HG03460 (cell line): ENCODE measurements at regions not wholly inside any gene's neighbourhood (a gene's known extent, or its start where the extent isn't known, plus 50 kb on each side); places are given as distances from the start of the nearest gene placed in this dataset.

Source experiments
- ATAC-seq: cut with Tn5 transposase; IDR thresholded peaks from one replicate; pipeline ENCODE4 v1.9.1; 2021; ENCODE audit not compliant: unreplicated experiment

GRCh38 chr18:39976771-39977170 lies 1978.3 kb upstream of the PIK3C3 start:
- ATAC-seq: no peak

- ATAC-seq: no peak
These were observed 1982.5 kb upstream of the PIK3C3 start for GRCh38 chr18:39972521-39972920.

GRCh38 chr18:39969803-39970494 lies 1985.1 kb upstream of the PIK3C3 start:
- ATAC-seq: no peak

GRCh38 chr18:39966275-39966674 lies 1988.8 kb upstream of the PIK3C3 start:
- ATAC-seq: no peak

- no peak for ATAC-seq
These were observed 1992.5 kb upstream of the PIK3C3 start for GRCh38 chr18:39962546-39962945.

GRCh38 chr18:39960550-39960949 lies 1994.5 kb upstream of the PIK3C3 start:
- ATAC-seq: no peak

GRCh38 chr18:39959839-39960238 lies 1995.2 kb upstream of the PIK3C3 start:
- ATAC-seq: no peak

GRCh38 chr18:39958876-39959275 lies 1996.2 kb upstream of the PIK3C3 start:
- no peak for ATAC-seq

- no peak for ATAC-seq
These were observed 2002.2 kb upstream of the PIK3C3 start for GRCh38 chr18:39952816-39953215.

- ATAC-seq: no peak
These were observed 2003.8 kb upstream of the PIK3C3 start for GRCh38 chr18:39951142-39951720.

- no peak for ATAC-seq
These were observed 2008.4 kb upstream of the PIK3C3 start for GRCh38 chr18:39946623-39947061.

GRCh38 chr18:39945076-39945475 lies 2010.0 kb upstream of the PIK3C3 start:
- ATAC-seq: no peak

GRCh38 chr18:39942702-39943101 lies 2012.3 kb upstream of the PIK3C3 start:
- ATAC-seq: no peak

GRCh38 chr18:39938676-39939608 lies 2016.1 kb upstream of the PIK3C3 start:
- ATAC-seq: no peak

- no peak for ATAC-seq
These were observed 2019.4 kb upstream of the PIK3C3 start for GRCh38 chr18:39935598-39935997.

GRCh38 chr18:39918847-39919246 lies 2036.2 kb upstream of the PIK3C3 start:
- ATAC-seq: no peak

GRCh38 chr18:39913672-39914366 lies 2041.2 kb upstream of the PIK3C3 start:
- ATAC-seq: no peak

- no peak for ATAC-seq
These were observed 2043.3 kb upstream of the PIK3C3 start for GRCh38 chr18:39911716-39912115.

- no peak for ATAC-seq
These were observed 2045.3 kb upstream of the PIK3C3 start for GRCh38 chr18:39909706-39910105.

GRCh38 chr18:39886136-39886535 lies 2068.9 kb upstream of the PIK3C3 start:
- no peak for ATAC-seq

GRCh38 chr18:39872651-39873050 lies 2082.4 kb upstream of the PIK3C3 start:
- ATAC-seq: no peak
